DND-41 (cell line): ENCODE measurements at regions not wholly inside any gene's neighbourhood (a gene's known extent, or its start where the extent isn't known, plus 50 kb on each side); places are given as distances from the start of the nearest gene placed in this dataset.

Experiments used
- EZH2 ChIP-seq: IDR thresholded peaks from 3 replicates; pipeline ENCODE4 v1.6.1; 2012; ENCODE audit warnings: borderline replicate concordance, low read depth, mild to moderate bottlenecking, moderate library complexity, low read length, inconsistent platforms; ENCODE audit not compliant: severe bottlenecking
- TF ChIP-seq, protein P1 (sequence below): IDR thresholded peaks from 2 replicates; pipeline ENCODE4 v1.5.1; 2012; ENCODE audit warnings: borderline replicate concordance, low read length, moderate library complexity, mild to moderate bottlenecking; ENCODE audit not compliant: poor library complexity, severe bottlenecking; ENCODE audit errors: extremely low read depth

DNA sequence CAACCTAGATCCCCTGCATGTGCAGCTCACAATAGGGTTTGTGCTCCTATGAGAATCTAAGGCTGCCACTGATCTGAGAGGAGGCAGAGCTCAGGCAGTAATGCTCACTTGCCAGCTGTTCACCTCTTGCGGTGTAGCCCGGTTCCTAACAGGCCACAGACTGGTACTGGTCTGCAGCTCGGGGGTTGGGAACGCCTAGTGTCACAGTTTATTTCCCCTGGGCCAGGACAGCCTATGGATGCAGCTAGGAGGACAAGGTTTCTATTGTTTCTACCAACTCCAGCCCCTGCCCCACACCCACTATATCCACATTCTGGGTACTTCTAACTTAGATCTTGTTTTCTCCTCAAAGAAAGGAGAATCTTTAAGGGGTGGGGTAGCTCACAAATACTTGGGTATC lies 58.7 kb upstream of the PRRC2C start:
- TF ChIP-seq, protein P1, sequence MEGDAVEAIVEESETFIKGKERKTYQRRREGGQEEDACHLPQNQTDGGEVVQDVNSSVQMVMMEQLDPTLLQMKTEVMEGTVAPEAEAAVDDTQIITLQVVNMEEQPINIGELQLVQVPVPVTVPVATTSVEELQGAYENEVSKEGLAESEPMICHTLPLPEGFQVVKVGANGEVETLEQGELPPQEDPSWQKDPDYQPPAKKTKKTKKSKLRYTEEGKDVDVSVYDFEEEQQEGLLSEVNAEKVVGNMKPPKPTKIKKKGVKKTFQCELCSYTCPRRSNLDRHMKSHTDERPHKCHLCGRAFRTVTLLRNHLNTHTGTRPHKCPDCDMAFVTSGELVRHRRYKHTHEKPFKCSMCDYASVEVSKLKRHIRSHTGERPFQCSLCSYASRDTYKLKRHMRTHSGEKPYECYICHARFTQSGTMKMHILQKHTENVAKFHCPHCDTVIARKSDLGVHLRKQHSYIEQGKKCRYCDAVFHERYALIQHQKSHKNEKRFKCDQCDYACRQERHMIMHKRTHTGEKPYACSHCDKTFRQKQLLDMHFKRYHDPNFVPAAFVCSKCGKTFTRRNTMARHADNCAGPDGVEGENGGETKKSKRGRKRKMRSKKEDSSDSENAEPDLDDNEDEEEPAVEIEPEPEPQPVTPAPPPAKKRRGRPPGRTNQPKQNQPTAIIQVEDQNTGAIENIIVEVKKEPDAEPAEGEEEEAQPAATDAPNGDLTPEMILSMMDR = no peak
- TF ChIP-seq EZH2 = no peak
